Activated B cell treated with CpG ODN at 0.5 μM for 24 hours (primary cell): ENCODE measurements at regions not wholly inside any gene's neighbourhood (a gene's known extent, or its start where the extent isn't known, plus 50 kb on each side); places are given as distances from the start of the nearest gene placed in this dataset.

Experiments used
- ATAC-seq: fragments of 200-7000 bp; cut with Tn5 transposase; one replicate; pipeline ENCODE4 v1.10.0; 2021; ENCODE audit warnings: low read depth, mild to moderate bottlenecking, moderate library complexity
- CTCF ChIA-PET: fragments of 350-600 bp; sonication (Branson Sonifier 250); formaldehyde crosslinking; loops from one replicate; lab custom pipeline; 2021; ENCODE audit warnings: antibody characterized with exemption; lab: Charles Lee
- POLR2A ChIA-PET: fragments of 350-600 bp; sonication (Branson Sonifier 250); formaldehyde crosslinking; loops from one replicate; lab custom pipeline; 2021; ENCODE audit warnings: antibody characterized with exemption; lab: Charles Lee
- DNase-seq: peaks from one replicate; pipeline ENCODE4 v3.0.0; 2022
- H3K27ac Mint-ChIP-seq: one replicate; pipeline ENCODE4 v1.8.0; 2020; ENCODE audit warnings: mixed read lengths
- H3K27me3 Mint-ChIP-seq: one replicate; pipeline ENCODE4 v1.8.0; 2021; ENCODE audit warnings: mixed read lengths
- H3K36me3 Mint-ChIP-seq: one replicate; pipeline ENCODE4 v1.8.0; 2021; ENCODE audit warnings: low read depth, mixed read lengths
- H3K4me1 Mint-ChIP-seq: one replicate; pipeline ENCODE4 v1.8.0; 2021; ENCODE audit warnings: mixed read lengths
- H3K4me3 Mint-ChIP-seq: one replicate; pipeline ENCODE4 v1.8.0; 2020; ENCODE audit warnings: mild to moderate bottlenecking, mixed read lengths
- H3K9me3 Mint-ChIP-seq: one replicate; pipeline ENCODE4 v1.8.0; 2020; ENCODE audit warnings: mixed read lengths
- CTCF ChIP-seq: fragments of 200-600 bp; IDR thresholded peaks from one replicate; pipeline ENCODE4 v1.8.0; 2022; ENCODE audit warnings: antibody characterized with exemption, mild to moderate bottlenecking
- intact Hi-C: fragments of 100-400 bp; cut with micrococcal nuclease; formaldehyde crosslinking; loops from one replicate; pipeline ENCODE4 v1.15.1; 2024

- Mint-ChIP-seq H3K36me3 (no peaks in the 10 kb centered on the region), H3K9me3 (no peaks in the 10 kb centered on the region), H3K27me3 (peaks cover 2% of the 10 kb centered on the region), H3K27ac (no peak overlapping the region), H3K4me1 (no peaks in the 10 kb centered on the region), H3K4me3 (no peak overlapping the region)
- POLR2A ChIA-PET: no interaction called here
- ATAC-seq (no peak), DNase-seq (no peak)
- no peak for TF ChIP-seq CTCF
- intact Hi-C loops: no loop called here
- CTCF ChIA-PET: no interaction called here
Observed at GRCh38 chr12:97259098-97259497, 203.5 kb upstream of the RMST start.

GRCh38 chr12:97260786-97261185 is 201.8 kb upstream of the RMST start:
- H3K9me3 Mint-ChIP-seq: no peaks in the 10 kb centered on the region
- H3K4me1 Mint-ChIP-seq: peaks cover 2% of the 10 kb centered on the region
- H3K27ac Mint-ChIP-seq: no peak overlapping the region
- H3K27me3 Mint-ChIP-seq: peaks cover 4% of the 10 kb centered on the region
- H3K36me3 Mint-ChIP-seq: no peaks in the 10 kb centered on the region
- CTCF ChIA-PET: no interaction called here
- TF ChIP-seq CTCF: no peak
- intact Hi-C loops: no loop called here
- DNase-seq: no peak
- H3K4me3 Mint-ChIP-seq: no peak overlapping the region
- ATAC-seq: no peak
- POLR2A ChIA-PET: no interaction called here

GRCh38 chr12:97267166-97267565 is 195.4 kb upstream of the RMST start:
- Mint-ChIP-seq H3K27me3 (peaks cover 5% of the 10 kb centered on the region), H3K27ac (no peak overlapping the region), H3K4me3 (no peak overlapping the region), H3K4me1 (peaks cover 2% of the 10 kb centered on the region), H3K36me3 (no peaks in the 10 kb centered on the region), H3K9me3 (peaks cover 6% of the 10 kb centered on the region)
- no peak for TF ChIP-seq CTCF
- POLR2A ChIA-PET: no interaction called here
- CTCF ChIA-PET: no interaction called here
- ATAC-seq (no peak), DNase-seq (no peak)
- intact Hi-C loops: no loop called here

GRCh38 chr12:97267594-97268202 is 194.9 kb upstream of the RMST start:
- ATAC-seq (no peak), DNase-seq (no peak)
- intact Hi-C loops: no loop called here
- H3K27ac Mint-ChIP-seq: no peak overlapping the region
- ChIA-PET POLR2A (no interaction called here), CTCF (no interaction called here)
- H3K4me1 Mint-ChIP-seq: peaks cover 2% of the 10 kb centered on the region
- TF ChIP-seq CTCF: no peak
- H3K27me3 Mint-ChIP-seq: peaks cover 5% of the 10 kb centered on the region
- peaks cover 6% of the 10 kb centered on the region for H3K9me3 Mint-ChIP-seq
- H3K4me3 Mint-ChIP-seq: no peak overlapping the region
- H3K36me3 Mint-ChIP-seq: no peaks in the 10 kb centered on the region

- peaks cover 9% of the 10 kb centered on the region for H3K4me1 Mint-ChIP-seq
- H3K27me3 Mint-ChIP-seq: peaks cover 3% of the 10 kb centered on the region
- no peak for TF ChIP-seq CTCF
- no peak overlapping the region for H3K27ac Mint-ChIP-seq
- peaks cover 6% of the 10 kb centered on the region for H3K9me3 Mint-ChIP-seq
- no peak overlapping the region for H3K4me3 Mint-ChIP-seq
- ATAC-seq (no peak), DNase-seq (no peak)
- no peaks in the 10 kb centered on the region for H3K36me3 Mint-ChIP-seq
- ChIA-PET POLR2A (no interaction called here), CTCF (no interaction called here)
- intact Hi-C loops: no loop called here
Observed at GRCh38 chr12:97272471-97272870, 190.1 kb upstream of the RMST start.
